ENCODE measurements at regions not wholly inside any gene's neighbourhood (a gene's known extent, or its start where the extent isn't known, plus 50 kb on each side); places are given as distances from the start of the nearest gene placed in this dataset.

DNA sequence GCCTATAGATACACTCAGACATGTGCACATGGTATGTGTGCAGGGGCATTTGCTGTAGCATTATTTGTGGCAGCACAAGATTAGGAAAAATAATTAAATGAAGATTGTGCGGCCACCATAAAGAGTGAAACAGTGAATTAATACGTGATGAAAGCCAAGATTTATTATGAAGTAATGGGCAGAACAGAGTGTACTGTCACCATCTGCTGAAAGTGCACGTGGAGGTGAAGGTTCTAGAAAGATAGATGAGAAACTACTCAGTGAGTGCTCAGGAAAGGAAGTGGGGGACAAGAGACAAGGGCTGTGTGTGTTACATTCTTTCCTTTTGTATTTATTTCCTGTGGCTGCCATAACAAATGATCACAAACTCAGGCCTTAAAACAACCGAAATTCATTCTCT lies 246.1 kb upstream of the ATP10A start:
- no peak for DNase-seq (ENCODE audit: low read depth)
- TF ChIP-seq, protein P1, sequence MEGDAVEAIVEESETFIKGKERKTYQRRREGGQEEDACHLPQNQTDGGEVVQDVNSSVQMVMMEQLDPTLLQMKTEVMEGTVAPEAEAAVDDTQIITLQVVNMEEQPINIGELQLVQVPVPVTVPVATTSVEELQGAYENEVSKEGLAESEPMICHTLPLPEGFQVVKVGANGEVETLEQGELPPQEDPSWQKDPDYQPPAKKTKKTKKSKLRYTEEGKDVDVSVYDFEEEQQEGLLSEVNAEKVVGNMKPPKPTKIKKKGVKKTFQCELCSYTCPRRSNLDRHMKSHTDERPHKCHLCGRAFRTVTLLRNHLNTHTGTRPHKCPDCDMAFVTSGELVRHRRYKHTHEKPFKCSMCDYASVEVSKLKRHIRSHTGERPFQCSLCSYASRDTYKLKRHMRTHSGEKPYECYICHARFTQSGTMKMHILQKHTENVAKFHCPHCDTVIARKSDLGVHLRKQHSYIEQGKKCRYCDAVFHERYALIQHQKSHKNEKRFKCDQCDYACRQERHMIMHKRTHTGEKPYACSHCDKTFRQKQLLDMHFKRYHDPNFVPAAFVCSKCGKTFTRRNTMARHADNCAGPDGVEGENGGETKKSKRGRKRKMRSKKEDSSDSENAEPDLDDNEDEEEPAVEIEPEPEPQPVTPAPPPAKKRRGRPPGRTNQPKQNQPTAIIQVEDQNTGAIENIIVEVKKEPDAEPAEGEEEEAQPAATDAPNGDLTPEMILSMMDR (conservative IDR thresholded peaks at IDR 0.05; ENCODE audit: low read depth, low read length): no peak
- no peak overlapping the region for H3K4me3 ChIP-seq (ENCODE audit: low read length)

DNA sequence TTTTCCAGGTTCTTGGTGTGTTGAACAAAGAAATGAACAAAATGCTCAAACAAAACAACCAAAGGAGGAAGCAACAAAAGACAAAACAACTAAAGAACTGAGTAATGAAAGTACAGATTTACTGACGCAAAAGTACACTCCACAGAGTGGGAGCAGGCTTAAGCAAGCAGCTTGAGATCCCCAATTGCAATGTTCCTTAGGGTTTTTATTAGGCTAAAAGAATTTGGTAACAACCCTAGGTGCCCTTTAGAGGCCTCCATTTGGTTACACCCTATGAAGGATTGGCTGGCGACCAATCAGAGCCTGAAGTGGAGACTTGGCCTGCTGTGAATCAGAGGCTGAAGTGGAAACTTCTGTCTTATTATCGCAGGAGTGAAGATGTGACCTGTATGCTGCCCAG lies 243.4 kb upstream of the ATP10A start:
- TF ChIP-seq, protein P1 (conservative IDR thresholded peaks at IDR 0.05; ENCODE audit: low read depth, low read length): no peak
- no peak for DNase-seq (ENCODE audit: low read depth)
- H3K4me3 ChIP-seq (ENCODE audit: low read length): no peak overlapping the region

DNA sequence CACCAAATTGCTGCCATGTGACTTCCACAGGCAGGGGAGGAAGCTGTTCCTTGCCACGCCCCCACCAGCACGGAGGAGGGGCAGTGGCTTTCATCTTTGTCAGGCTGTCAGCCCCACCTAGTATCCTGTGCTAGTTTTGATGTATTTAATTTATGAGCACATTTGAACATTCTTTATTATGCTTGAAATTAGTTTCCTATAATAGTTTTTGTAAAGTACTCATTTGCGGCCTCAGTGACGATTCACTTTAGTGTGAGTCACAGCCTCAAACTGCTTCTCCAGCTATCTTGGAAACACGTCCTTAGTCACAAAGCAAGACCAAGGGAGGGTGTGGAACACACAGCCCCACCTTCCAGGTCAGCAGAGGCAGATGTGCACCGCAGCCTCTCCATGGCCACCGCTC lies 239.9 kb upstream of the ATP10A start:
- no peak overlapping the region for H3K4me3 ChIP-seq (ENCODE audit: low read length)
- no peak for DNase-seq (ENCODE audit: low read depth)
- TF ChIP-seq, protein P1 (conservative IDR thresholded peaks at IDR 0.05; ENCODE audit: low read depth, low read length): no peak

DNA sequence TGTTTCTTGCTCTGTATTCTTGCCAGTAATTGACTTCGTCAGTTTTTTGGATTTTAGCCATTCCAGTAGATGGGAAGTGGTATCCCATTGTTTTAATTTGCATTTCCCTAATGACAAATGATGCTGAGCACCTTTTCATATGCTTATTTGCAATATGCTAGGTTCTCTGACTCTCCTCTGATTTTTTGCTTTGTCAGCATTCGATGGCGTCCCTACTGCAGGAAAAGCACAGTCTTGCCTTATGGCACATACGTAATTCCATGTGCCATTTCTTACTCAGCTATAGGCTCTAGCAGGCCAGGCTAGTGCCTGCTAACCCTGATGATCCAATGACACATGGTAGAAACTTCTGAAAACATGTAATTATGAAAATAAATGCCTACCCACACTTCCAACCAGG lies 239.2 kb upstream of the ATP10A start:
- TF ChIP-seq, protein P1 (conservative IDR thresholded peaks at IDR 0.05; ENCODE audit: low read depth, low read length): no peak
- DNase-seq (ENCODE audit: low read depth): no peak
- no peak overlapping the region for H3K4me3 ChIP-seq (ENCODE audit: low read length)

DNA sequence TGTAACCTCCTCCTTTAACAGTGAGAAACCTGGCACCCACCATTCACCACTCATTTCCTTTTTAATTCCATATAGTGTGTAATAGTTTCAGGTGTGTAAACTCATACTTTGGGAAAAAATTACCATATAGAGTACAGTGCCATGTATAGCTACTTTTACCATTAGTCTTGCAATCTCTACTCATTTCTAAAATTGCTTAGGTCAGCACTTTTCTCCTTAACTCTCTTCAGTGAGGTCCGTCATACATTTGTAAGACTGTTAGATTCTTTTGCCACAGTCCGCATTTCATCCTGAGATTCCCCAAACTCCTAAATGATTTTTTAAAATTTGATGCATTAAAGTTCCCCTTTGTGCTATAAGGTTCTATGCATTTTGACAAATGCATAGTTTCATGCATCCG lies 238.3 kb upstream of the ATP10A start:
- no peak for DNase-seq (ENCODE audit: low read depth)
- no peak overlapping the region for H3K4me3 ChIP-seq (ENCODE audit: low read length)
- TF ChIP-seq, protein P1 (conservative IDR thresholded peaks at IDR 0.05; ENCODE audit: low read depth, low read length): no peak

DNA sequence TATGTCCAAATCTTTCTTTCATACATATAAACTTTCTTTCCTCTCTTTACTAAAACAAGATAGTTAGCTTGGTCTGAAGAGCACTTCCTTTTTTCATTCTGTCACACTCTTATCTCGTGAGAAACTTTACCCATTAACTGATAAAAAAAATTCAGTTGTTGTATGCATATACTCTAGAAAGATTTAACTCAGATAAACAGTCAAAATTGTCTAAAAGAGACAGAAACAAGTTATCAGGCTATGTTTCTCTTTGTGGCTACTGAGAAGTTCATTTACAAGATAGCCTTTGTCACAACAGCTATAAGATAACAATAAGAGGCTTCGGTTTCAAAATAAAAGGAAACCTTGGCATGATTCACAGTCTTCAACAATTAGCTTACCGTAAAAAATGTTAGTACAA lies 235.7 kb upstream of the ATP10A start:
- no peak for DNase-seq (ENCODE audit: low read depth)
- TF ChIP-seq, protein P1 (conservative IDR thresholded peaks at IDR 0.05; ENCODE audit: low read depth, low read length): no peak
- H3K4me3 ChIP-seq (ENCODE audit: low read length): no peak overlapping the region

DNA sequence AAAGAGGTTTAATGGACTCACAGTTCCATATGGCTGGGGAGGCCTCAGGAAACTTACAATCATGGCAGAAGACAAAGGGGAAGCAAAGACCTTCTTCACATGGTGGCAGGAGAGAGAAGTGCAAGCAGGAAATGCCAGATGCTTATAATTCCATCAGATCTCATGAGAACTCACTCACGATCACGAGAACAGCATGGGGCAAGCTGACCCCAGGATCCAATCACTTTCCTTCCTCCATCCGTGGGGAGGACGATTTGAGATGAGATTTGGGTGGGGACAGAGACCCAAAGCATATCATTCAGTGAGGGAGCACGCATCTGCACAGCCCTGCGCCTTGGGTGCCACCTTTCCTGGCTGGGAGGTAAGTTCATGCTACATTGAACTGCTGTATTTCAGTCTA lies 234.1 kb upstream of the ATP10A start:
- H3K4me3 ChIP-seq (ENCODE audit: low read length): no peak overlapping the region
- no peak for DNase-seq (ENCODE audit: low read depth)
- TF ChIP-seq, protein P1 (conservative IDR thresholded peaks at IDR 0.05; ENCODE audit: low read depth, low read length): peak; percentile 6

All from retinal pigment epithelial cell (primary cell).